ENCODE measurements at regions not wholly inside any gene's neighbourhood (a gene's known extent, or its start where the extent isn't known, plus 50 kb on each side); places are given as distances from the start of the nearest gene placed in this dataset.

DNA sequence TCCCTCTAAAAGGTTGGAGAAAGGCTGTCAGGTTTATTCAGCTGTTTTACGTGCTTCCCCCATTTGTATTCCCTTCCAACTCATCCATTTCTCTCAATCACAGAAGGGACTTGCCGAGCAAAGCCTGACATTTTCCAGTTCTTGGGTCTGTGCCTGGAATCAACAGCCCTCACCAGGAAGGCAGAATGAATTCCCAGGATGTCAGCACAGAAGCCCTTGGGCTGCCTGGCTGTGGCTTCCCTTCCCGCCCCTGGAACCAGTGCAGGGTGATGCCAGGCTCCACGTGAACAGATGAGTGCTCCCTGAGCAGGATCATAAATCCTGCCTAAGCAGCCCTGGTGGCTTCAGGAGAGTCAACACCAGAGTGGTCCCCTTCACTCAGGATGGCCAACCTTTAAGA is 86.1 kb upstream of the CD83 start:
- DNase-seq (ENCODE audit: low spot score), result peak; percentile 19

DNA sequence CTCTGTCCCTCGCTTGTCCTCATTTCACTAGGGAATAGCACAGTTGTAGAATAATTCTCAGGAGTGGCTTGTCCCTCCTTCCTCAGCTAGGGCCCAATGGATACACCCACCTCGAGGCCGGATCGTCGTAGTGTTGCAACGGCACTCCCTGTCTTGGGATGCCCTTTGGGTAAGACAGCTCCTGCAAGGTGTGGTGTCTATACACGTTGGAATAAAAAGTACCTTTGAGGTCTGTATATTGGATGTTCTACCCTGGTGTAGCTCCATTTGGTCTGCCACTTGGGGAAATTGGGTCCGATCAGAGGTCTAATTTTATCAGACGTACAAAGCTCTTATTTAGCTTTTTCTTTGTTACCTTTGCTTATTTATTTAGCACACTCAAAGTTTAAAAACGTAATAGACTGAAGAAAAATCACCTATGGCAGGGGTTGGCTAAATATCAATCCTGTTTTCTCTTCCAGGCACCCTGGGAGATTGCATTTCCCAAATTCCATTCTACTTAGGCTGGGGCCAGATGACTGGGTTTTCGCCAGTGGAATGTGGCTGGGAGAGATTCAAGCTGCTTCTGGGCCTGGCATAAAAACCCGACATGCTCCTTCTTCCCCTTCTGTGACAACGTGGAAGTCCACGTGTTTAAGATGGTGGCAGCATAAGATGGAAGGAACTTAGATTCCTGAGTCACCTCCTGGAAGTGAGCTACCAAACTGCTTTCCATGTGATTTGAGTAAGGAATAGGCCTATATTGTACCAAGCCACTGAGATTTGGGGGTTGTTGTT is 82.3 kb upstream of the CD83 start:
- peak; percentile 91 for DNase-seq (ENCODE audit: low spot score)

DNA sequence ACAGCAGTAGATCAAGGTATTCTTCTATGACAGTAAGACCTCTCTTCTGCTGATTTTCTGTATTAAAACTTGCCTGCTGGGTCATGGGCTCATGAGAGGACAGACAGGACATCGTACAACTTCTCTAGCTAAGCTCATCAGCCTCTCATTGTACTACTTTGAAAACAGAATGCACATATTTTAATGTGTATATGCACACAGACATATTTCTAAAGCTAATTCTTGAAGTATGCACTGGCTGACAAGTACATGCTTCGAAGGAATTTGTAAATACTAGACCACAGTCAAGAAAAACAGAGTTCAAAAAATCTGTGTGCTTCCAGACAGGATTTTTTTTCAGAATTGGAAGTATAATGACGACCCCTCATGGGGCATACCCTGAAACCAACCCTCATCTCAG is 81.7 kb upstream of the CD83 start:
- no peak for DNase-seq (ENCODE audit: low spot score)

- no peak for DNase-seq (ENCODE audit: low spot score)
Measured at GRCh38 chr6:14036911-14037310, 80.7 kb upstream of the CD83 start.

- peak; percentile 84 for DNase-seq (ENCODE audit: low spot score)
Measured at GRCh38 chr6:14037402-14038277, 79.9 kb upstream of the CD83 start.

GRCh38 chr6:14038467-14039437 is 78.8 kb upstream of the CD83 start:
- no peak for DNase-seq (ENCODE audit: low spot score)

GRCh38 chr6:14040042-14040441 is 77.5 kb upstream of the CD83 start:
- no peak for DNase-seq (ENCODE audit: low spot score)

DNA sequence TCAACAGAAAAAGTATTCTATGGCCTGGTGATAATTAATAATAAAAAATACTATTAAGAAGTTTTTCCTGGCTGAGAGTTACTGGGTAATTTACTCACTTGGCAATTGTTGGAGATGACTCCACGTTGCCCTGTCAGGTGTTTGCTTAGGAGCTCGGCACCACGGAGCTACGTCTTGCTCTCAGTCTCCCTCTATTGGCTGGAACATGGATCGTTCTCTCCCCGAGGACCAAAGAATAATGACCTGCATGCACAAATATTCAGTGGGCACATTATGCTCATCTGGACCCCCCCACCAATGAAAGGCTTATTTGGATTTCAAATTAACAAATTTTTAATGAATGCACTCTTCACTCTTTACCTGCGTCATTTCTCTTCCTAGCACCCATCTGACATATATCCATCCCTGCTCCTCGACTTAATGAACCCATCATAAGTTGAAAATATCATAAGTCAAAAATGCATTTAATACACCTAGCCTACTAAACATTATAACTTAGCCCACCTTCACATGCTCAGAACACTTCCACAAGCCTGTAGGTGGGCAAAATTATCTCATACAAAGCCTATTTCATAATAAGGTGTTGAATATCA is 71.0 kb upstream of the CD83 start:
- peak; percentile 83 for DNase-seq (ENCODE audit: low spot score)

DNA sequence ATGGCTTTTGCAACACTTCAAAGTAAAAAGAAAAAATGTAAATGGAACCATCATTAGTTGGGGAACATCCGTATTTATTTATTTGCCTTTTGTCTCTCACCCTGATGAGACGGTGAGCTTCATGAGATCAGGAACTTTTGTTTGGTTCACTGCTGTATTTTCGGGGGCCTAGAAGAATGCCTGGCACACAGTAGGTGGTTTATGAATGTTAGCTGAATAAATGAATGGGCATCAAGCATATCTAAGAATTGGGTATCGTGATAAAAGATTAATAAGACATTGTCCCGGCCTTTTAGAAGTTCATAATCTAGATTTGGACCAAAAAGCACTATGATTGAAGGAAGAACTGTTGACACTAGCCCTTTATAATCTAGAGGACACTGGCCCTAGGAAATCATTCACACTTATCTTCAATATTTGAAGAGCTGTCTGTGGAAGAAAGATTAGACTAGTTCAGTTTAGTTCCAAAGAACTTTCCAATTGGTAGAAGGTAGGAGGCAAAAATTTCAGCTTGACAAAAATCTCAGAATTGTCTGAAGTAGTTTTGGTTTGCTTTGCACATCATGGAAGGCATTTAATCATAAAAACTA is 70.3 kb upstream of the CD83 start:
- DNase-seq (ENCODE audit: low spot score), result no peak

- DNase-seq (ENCODE audit: low spot score), result no peak
Measured at GRCh38 chr6:14048837-14049236, 68.7 kb upstream of the CD83 start.

GRCh38 chr6:14051355-14051754 is 66.2 kb upstream of the CD83 start:
- no peak for DNase-seq (ENCODE audit: low spot score)

- DNase-seq (ENCODE audit: low spot score), result no peak
Measured at GRCh38 chr6:14053811-14054210, 63.8 kb upstream of the CD83 start.

DNA sequence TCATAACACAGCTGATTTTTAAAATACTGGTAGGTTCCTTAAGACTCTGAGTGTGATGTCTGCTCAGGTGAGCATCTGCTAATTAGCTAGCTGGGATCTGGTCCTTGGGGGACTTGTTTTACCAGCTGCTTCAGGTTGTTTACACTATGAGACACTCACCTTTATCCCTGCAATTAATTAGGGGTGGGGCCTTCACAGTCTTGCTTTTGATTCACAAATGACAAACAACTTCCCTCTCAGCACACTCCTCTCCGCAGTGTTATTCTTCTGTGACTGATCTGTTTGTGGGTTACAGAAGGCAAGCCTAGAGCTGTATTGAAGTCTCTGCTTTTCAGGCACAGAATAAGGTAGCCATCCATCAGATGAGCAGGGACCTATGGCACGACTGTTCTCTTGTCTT is 62.0 kb upstream of the CD83 start:
- no peak for DNase-seq (ENCODE audit: low spot score)

GRCh38 chr6:14058029-14058695 is 59.4 kb upstream of the CD83 start:
- no peak for DNase-seq (ENCODE audit: low spot score)

DNA sequence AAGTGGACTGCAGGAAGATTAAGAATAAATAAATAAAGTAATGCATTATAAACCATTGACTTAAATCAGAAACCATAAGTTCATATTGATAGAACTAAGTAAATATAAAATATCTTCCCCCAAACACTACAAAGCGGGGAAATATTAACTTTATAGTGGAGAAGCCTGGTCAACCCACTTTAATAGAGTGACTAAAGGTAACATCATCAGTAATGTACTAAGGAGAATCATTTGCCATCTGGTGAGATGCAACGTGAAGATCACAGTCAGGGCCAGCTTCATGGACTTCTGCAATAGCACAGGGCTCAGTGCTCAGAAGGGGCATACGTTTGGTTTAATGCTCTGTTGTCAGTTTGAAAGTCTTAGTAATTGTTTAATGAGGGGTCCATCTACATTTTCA is 58.8 kb upstream of the CD83 start:
- no peak for DNase-seq (ENCODE audit: low spot score)

- DNase-seq (ENCODE audit: low spot score), result peak; percentile 29
Measured at GRCh38 chr6:14059791-14060436, 57.7 kb upstream of the CD83 start.

- no peak for DNase-seq (ENCODE audit: low spot score)
Measured at GRCh38 chr6:14060971-14061370, 56.6 kb upstream of the CD83 start.

DNA sequence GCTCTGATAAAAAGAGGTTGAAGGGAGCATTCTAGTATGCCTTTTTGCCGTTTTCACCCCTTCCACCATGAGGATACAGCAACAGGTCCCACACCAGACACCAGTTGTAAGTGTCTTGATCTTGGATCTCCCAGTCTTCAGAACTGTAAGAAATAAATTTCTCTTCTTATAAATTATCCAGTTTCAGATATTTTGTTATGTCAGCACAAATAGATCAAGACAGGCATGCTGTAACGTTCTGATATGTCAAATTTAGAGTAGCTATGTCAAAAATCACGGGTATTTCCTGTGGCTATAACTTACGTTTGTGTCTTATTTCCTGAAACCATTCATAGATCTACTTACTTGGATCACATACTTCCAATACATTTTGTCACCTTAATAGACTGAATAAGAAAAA is 55.9 kb upstream of the CD83 start:
- no peak for DNase-seq (ENCODE audit: low spot score)

- no peak for DNase-seq (ENCODE audit: low spot score)
Measured at GRCh38 chr6:14062345-14063029, 55.1 kb upstream of the CD83 start.

DNA sequence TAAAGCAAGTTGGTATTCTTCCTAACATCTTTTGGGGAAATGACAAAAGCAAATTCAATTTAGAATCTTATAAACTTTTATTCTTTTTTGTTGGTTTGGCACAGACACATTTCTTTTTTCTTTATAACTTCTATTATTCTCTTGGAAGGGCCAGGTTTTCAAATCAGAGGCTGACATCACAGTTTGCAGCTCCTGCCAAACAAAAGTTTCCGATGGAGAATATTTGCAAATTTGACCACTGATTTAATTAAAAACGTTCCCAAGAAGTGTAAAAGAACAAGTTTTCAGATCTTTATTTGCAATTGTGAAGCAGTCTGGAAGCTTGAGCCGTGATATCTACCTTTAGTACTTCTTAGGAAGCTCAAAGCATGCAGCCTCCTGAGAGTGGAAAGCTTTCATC is 53.8 kb upstream of the CD83 start:
- DNase-seq (ENCODE audit: low spot score), result no peak
